ENCODE measurements at regions not wholly inside any gene's neighbourhood (a gene's known extent, or its start where the extent isn't known, plus 50 kb on each side); places are given as distances from the start of the nearest gene placed in this dataset.

GRCh38 chr5:4540375-4541173, 599.6 kb upstream of the ADAMTS16 start:
- DNase-seq: no peak

- no peak for DNase-seq
These were observed 598.8 kb upstream of the ADAMTS16 start for GRCh38 chr5:4541334-4541733.

GRCh38 chr5:4542145-4542778, 597.9 kb upstream of the ADAMTS16 start:
- DNase-seq: no peak

- DNase-seq: no peak
These were observed 596.0 kb upstream of the ADAMTS16 start for GRCh38 chr5:4544049-4544670.

GRCh38 chr5:4547547-4547946, 592.6 kb upstream of the ADAMTS16 start:
- no peak for DNase-seq

- no peak for DNase-seq
These were observed 591.8 kb upstream of the ADAMTS16 start for GRCh38 chr5:4548341-4548740.

GRCh38 chr5:4549351-4549750, 590.8 kb upstream of the ADAMTS16 start:
- DNase-seq: no peak

GRCh38 chr5:4551034-4551433, 589.1 kb upstream of the ADAMTS16 start:
- DNase-seq: no peak

- no peak for DNase-seq
These were observed 587.0 kb upstream of the ADAMTS16 start for GRCh38 chr5:4553130-4553529.

GRCh38 chr5:4553978-4554377, 586.2 kb upstream of the ADAMTS16 start:
- no peak for DNase-seq

- DNase-seq: no peak
These were observed 584.3 kb upstream of the ADAMTS16 start for GRCh38 chr5:4555725-4556285.

GRCh38 chr5:4561403-4561802, 578.7 kb upstream of the ADAMTS16 start:
- no peak for DNase-seq

- DNase-seq: no peak
These were observed 576.7 kb upstream of the ADAMTS16 start for GRCh38 chr5:4563400-4563799.

- no peak for DNase-seq
These were observed 569.8 kb upstream of the ADAMTS16 start for GRCh38 chr5:4570047-4570995.

- no peak for DNase-seq
These were observed 568.7 kb upstream of the ADAMTS16 start for GRCh38 chr5:4571248-4571948.

- DNase-seq: no peak
These were observed 567.6 kb upstream of the ADAMTS16 start for GRCh38 chr5:4572311-4573100.

- DNase-seq: no peak
These were observed 564.5 kb upstream of the ADAMTS16 start for GRCh38 chr5:4575608-4576007.

- no peak for DNase-seq
These were observed 563.9 kb upstream of the ADAMTS16 start for GRCh38 chr5:4576161-4576748.

GRCh38 chr5:4576908-4577307, 563.2 kb upstream of the ADAMTS16 start:
- no peak for DNase-seq

- no peak for DNase-seq
These were observed 560.5 kb upstream of the ADAMTS16 start for GRCh38 chr5:4579679-4580078.

- no peak for DNase-seq
These were observed 559.4 kb upstream of the ADAMTS16 start for GRCh38 chr5:4580772-4581171.

All from activated naive CD4-positive, alpha-beta T cell treated with anti-CD3 and anti-CD28 coated beads, Interleukin-2, amount 50 U/mL, for 16 hours (primary cell).